Ectodermal cell (in vitro differentiated cells): ENCODE measurements at regions not wholly inside any gene's neighbourhood (a gene's known extent, or its start where the extent isn't known, plus 50 kb on each side); places are given as distances from the start of the nearest gene placed in this dataset.
"Not testable (repeated sequence)": the region's sequence is repeated elsewhere in the genome, so short reads cannot be mapped to it uniquely, and the experiment has no call there.

Experiments
- H3K27ac ChIP-seq: 2 replicates; pipeline ENCODE4 v1.7.0; 2013; ENCODE audit warnings: mild to moderate bottlenecking, low read depth, low read length; ENCODE audit not compliant: insufficient read depth, poor library complexity, severe bottlenecking
- H3K27me3 ChIP-seq: 2 replicates; pipeline ENCODE4 v1.7.0; 2013; ENCODE audit warnings: mild to moderate bottlenecking, low read length; ENCODE audit not compliant: insufficient read depth, control insufficient read depth, poor library complexity, severe bottlenecking
- H3K36me3 ChIP-seq: one replicate; pipeline ENCODE4 v1.7.0; 2013; ENCODE audit warnings: low read length; ENCODE audit not compliant: control insufficient read depth, insufficient read depth
- H3K4me1 ChIP-seq: one replicate; pipeline ENCODE4 v1.7.0; 2013; ENCODE audit warnings: low read length; ENCODE audit not compliant: control insufficient read depth, insufficient read depth
- H3K4me3 ChIP-seq: 2 replicates; pipeline ENCODE4 v1.7.0; 2013; ENCODE audit warnings: low read depth, low read length, control low read depth; ENCODE audit not compliant: insufficient read depth
- H3K9me3 ChIP-seq: 2 replicates; pipeline ENCODE4 v1.7.0; 2013; ENCODE audit warnings: mild to moderate bottlenecking, low read length, moderate library complexity; ENCODE audit not compliant: control insufficient read depth
- WGBS, 2 experiments: methylation state at CpG; one replicate each; pipeline ENCODE4 v1.1.7; 2013; ENCODE audit warnings: missing lambda C conversion rate in 2 of 2; 5-methylcytosine and 5-hydroxymethylcytosine counted together

GRCh38 chr3:22416838-22417446 is 665.9 kb upstream of the ZNF385D start:
- WGBS, 2 experiments, result 86 to 89% methylated on average over 18 to 19 of the region's 19 CpGs
- H3K27me3 ChIP-seq, H3K27ac ChIP-seq, H3K4me3 ChIP-seq, H3K36me3 ChIP-seq, H3K9me3 ChIP-seq, H3K4me1 ChIP-seq: not testable (repeated sequence)

GRCh38 chr3:22419261-22419660 is 668.3 kb upstream of the ZNF385D start:
- H3K27me3 ChIP-seq, result no peaks in the 10 kb centered on the region
- H3K36me3 ChIP-seq, result no peaks in the 10 kb centered on the region
- no peak overlapping the region for H3K27ac ChIP-seq
- H3K4me3 ChIP-seq, result no peak overlapping the region
- H3K4me1 ChIP-seq, result no peaks in the 10 kb centered on the region
- no peaks in the 10 kb centered on the region for H3K9me3 ChIP-seq

- H3K4me1 ChIP-seq, result no peaks in the 10 kb centered on the region
- H3K36me3 ChIP-seq, result no peaks in the 10 kb centered on the region
- no peaks in the 10 kb centered on the region for H3K27me3 ChIP-seq
- H3K27ac ChIP-seq, result no peak overlapping the region
- H3K9me3 ChIP-seq, result no peaks in the 10 kb centered on the region
- H3K4me3 ChIP-seq, result no peak overlapping the region
- WGBS, 2 experiments, result 94 to 100% methylated on average over 2 to 3 of the region's 4 CpGs
Measured at GRCh38 chr3:22421589-22421988, 670.6 kb upstream of the ZNF385D start.

GRCh38 chr3:22431334-22431733 is 680.3 kb upstream of the ZNF385D start:
- Histone ChIP-seq H3K27me3 (no peaks in the 10 kb centered on the region), H3K27ac (no peak overlapping the region), H3K36me3 (no peaks in the 10 kb centered on the region), H3K4me1 (no peaks in the 10 kb centered on the region), H3K9me3 (no peaks in the 10 kb centered on the region), H3K4me3 (no peak overlapping the region)
- WGBS, 2 experiments, result 96% methylated on average over 1 of the region's 1 CpG

- Histone ChIP-seq H3K4me3 (no peak overlapping the region), H3K9me3 (no peaks in the 10 kb centered on the region), H3K27me3 (no peaks in the 10 kb centered on the region), H3K36me3 (no peaks in the 10 kb centered on the region), H3K4me1 (no peaks in the 10 kb centered on the region), H3K27ac (no peak overlapping the region)
- WGBS, 2 experiments, result 97% methylated on average over 4 of the region's 4 CpGs
Measured at GRCh38 chr3:22439626-22440025, 688.6 kb upstream of the ZNF385D start.

GRCh38 chr3:22441711-22442110 is 690.7 kb upstream of the ZNF385D start:
- H3K4me3 ChIP-seq, result no peak overlapping the region
- H3K4me1 ChIP-seq, result no peaks in the 10 kb centered on the region
- no peaks in the 10 kb centered on the region for H3K9me3 ChIP-seq
- H3K27ac ChIP-seq, result no peak overlapping the region
- 87 to 94% methylated on average over 2 of the region's 2 CpGs for whole genome bisulfite sequencing, 2 experiments
- H3K36me3 ChIP-seq, result no peaks in the 10 kb centered on the region
- no peaks in the 10 kb centered on the region for H3K27me3 ChIP-seq

GRCh38 chr3:22443571-22444233 is 692.7 kb upstream of the ZNF385D start:
- WGBS, 2 experiments, result 87 to 96% methylated on average over 3 of the region's 3 CpGs
- no peaks in the 10 kb centered on the region for H3K9me3 ChIP-seq
- no peaks in the 10 kb centered on the region for H3K4me1 ChIP-seq
- H3K27ac ChIP-seq, result no peak overlapping the region
- H3K4me3 ChIP-seq, result no peak overlapping the region
- no peaks in the 10 kb centered on the region for H3K36me3 ChIP-seq
- H3K27me3 ChIP-seq, result no peaks in the 10 kb centered on the region

GRCh38 chr3:22445336-22445735 is 694.3 kb upstream of the ZNF385D start:
- H3K27ac ChIP-seq, H3K4me1 ChIP-seq, H3K9me3 ChIP-seq, H3K4me3 ChIP-seq, H3K27me3 ChIP-seq, H3K36me3 ChIP-seq: not testable (repeated sequence)
- 90 to 94% methylated on average over 1 of the region's 2 CpGs for WGBS, 2 experiments

- H3K9me3 ChIP-seq, result no peaks in the 10 kb centered on the region
- no peaks in the 10 kb centered on the region for H3K4me1 ChIP-seq
- H3K4me3 ChIP-seq, result no peak overlapping the region
- 93 to 100% methylated on average over 4 to 5 of the region's 5 CpGs for WGBS, 2 experiments
- no peak overlapping the region for H3K27ac ChIP-seq
- H3K36me3 ChIP-seq, result no peaks in the 10 kb centered on the region
- H3K27me3 ChIP-seq, result no peaks in the 10 kb centered on the region
Measured at GRCh38 chr3:22450786-22451400, 699.9 kb upstream of the ZNF385D start.

- Histone ChIP-seq H3K4me1 (no peaks in the 10 kb centered on the region), H3K36me3 (no peaks in the 10 kb centered on the region), H3K27me3 (no peaks in the 10 kb centered on the region), H3K4me3 (no peak overlapping the region), H3K27ac (no peak overlapping the region), H3K9me3 (no peaks in the 10 kb centered on the region)
- WGBS, 2 experiments, result 80 to 100% methylated on average over 1 to 2 of the region's 2 CpGs
Measured at GRCh38 chr3:22451501-22451900, 700.5 kb upstream of the ZNF385D start.
